ENCODE measurements at regions not wholly inside any gene's neighbourhood (a gene's known extent, or its start where the extent isn't known, plus 50 kb on each side); places are given as distances from the start of the nearest gene placed in this dataset.

GRCh38 chr22:47929646-47930185 lies 1167.3 kb downstream of the TBC1D22A start:
- no peak for DNase-seq (ENCODE audit: low spot score)

GRCh38 chr22:47929073-47929472 lies 1166.6 kb downstream of the TBC1D22A start:
- no peak for DNase-seq (ENCODE audit: low spot score)

- DNase-seq (ENCODE audit: low spot score), result no peak
Observed at GRCh38 chr22:47928631-47929030, 1166.2 kb downstream of the TBC1D22A start.

DNA sequence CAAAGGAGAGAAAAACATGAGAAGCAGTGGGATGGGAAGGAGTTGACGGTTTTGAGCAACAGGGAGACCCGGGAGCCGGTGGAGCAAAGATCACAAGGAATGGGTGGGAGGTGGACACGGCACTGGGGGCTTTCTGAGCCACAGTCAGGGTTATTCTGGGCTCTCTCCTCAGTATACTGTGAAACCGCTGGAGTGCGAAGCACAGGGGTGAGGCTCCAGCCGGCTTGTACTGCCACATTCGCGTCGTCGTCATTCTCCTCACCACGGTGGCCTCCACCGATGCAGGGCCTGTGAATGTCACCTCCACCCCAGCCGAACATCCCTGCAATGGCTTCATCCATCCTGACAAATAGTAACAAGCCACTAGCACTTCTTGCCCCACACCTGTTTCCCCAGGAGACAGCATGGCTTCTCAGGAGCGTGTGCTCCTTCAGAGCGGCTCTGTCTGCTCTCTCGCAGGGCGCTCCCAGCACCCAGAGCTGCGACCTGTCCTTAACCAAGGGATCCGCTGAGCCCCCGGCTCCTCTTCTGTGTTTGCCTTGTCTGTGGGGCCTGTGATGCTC lies 1165.3 kb downstream of the TBC1D22A start:
- DNase-seq (ENCODE audit: low spot score), result no peak

DNA sequence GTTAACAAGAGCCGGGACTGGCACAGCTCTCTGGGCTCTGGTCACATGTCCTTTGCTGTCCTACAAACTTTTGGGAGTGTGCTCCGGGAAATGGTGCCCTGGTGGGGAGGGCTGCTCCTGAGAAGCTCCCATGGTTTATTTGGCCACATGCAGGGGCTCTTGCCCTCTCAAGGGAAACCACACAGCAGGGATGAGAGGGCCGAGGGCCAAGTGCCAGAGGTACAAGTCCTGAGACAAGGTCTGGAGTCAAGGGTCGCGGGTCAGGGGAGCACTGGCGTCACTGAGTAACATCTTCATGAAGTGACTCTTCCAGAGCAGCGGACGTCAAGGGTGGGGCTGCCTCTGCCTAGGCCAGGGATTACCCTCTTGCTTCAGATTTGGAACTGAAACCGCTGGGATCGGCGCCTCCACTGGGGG lies 1160.6 kb downstream of the TBC1D22A start:
- DNase-seq (ENCODE audit: low spot score), result no peak

- no peak for DNase-seq (ENCODE audit: low spot score)
Observed at GRCh38 chr22:47921906-47922305, 1159.5 kb downstream of the TBC1D22A start.

DNA sequence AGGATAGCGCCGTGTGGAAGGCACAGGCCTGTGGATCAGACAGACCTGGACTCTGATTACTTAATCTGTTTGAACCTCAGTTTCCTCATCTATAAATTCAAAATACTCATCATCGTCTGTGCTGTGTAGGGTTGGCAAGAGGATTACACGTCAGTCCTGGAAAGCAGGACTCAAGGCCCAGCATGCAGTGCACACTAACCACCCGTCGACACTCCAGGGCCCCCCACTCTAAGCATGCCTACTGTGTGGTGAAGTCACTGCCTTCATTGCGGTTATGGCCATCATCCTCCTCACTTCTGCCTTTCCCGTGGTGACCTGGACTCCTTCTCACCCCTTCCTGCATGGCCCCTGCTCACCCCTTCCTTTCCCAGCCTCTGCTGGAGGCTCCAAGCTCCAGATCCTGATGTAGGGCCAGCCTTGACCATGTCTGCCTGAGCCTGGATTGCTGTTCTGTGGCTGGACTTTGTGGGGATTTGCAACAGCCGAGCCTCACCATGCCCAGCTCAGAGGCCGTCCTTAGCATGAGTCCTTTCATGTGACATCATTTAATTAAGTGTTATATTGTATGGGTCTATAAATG lies 1158.0 kb downstream of the TBC1D22A start:
- DNase-seq (ENCODE audit: low spot score), result no peak

DNA sequence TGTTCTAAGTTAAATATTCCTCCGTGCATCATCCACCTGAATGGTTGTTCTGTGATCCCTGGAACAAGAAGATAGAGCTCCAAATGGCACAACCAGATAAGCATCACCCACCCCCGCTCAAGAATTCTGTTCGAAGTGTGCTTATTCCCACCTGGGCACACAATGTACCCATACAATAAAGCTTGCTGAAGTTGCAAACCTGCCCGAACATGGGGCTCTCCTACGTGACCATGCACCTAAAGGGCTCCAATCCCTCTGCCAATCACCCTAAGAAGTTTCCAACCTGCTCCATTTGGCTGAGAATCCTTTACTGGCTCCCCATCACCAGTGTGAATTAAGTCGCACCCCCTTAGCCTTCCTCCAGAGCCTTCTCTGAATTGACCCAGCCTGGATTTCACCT lies 1157.4 kb downstream of the TBC1D22A start:
- DNase-seq (ENCODE audit: low spot score), result no peak

- DNase-seq (ENCODE audit: low spot score), result peak; percentile 4
Observed at GRCh38 chr22:47919001-47919441, 1156.6 kb downstream of the TBC1D22A start.

DNA sequence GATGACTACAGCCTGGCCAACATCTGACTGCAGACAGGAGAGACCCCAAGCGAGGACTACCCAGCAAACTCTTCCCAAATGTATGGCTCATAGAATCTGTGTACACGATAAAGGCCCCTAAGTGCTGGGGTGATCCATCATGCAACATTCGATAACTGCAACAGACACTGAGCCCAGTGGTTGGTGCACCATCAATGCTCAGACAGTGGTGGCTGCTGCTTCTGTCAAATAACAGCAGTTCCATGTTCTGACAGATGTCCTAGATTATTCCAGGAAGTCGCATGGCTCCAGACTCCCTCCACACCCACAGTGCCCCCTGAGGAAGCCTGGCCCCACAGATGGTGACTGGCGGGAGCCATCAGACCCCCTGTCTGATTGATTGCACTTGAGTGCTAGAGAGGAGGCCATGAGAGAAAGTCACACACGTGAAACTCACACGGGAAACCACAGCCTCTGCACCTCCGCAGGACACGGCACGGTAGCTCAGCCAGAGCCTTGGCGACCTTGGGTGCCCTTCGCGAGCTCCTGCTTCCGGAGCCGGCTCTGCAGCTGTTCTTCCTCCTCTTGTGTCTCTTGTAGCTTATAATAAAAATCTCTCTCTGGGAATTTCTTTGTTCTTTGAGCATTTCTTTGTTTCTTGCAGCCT lies 1155.9 kb downstream of the TBC1D22A start:
- no peak for DNase-seq (ENCODE audit: low spot score)

GRCh38 chr22:47914481-47915097 lies 1152.1 kb downstream of the TBC1D22A start:
- DNase-seq (ENCODE audit: low spot score), result no peak

DNA sequence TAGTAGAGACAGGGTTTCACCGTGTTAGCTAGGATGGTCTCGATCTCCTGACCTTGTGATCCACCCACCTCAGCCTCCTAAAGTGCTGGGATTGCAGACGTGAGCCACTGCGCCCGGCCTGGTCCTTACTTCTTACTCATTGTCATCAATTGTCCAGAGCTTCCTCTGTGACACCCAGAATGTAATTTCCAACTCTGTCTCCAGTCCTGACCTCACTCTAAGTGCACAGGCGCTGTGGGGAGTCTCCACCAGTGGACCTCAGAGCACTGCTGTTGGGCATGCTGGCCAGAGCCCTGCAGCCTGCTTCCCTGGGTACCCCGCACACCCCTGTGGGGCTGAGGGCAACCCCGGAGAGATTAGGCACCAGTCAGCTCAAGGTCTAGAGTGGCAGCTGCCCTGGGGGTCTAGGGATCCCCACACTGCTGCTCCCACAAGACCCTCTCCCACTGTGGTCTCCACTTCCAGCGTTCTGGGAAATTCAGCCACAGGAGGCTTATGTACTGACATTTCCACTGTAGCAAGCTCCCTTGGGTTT lies 1140.3 kb downstream of the TBC1D22A start:
- DNase-seq (ENCODE audit: low spot score), result no peak

- DNase-seq (ENCODE audit: low spot score), result no peak
Observed at GRCh38 chr22:47901911-47902310, 1139.5 kb downstream of the TBC1D22A start.

GRCh38 chr22:47899894-47900293 lies 1137.4 kb downstream of the TBC1D22A start:
- no peak for DNase-seq (ENCODE audit: low spot score)

GRCh38 chr22:47898946-47899345 lies 1136.5 kb downstream of the TBC1D22A start:
- no peak for DNase-seq (ENCODE audit: low spot score)

GRCh38 chr22:47891609-47892008 lies 1129.2 kb downstream of the TBC1D22A start:
- DNase-seq (ENCODE audit: low spot score), result no peak

DNA sequence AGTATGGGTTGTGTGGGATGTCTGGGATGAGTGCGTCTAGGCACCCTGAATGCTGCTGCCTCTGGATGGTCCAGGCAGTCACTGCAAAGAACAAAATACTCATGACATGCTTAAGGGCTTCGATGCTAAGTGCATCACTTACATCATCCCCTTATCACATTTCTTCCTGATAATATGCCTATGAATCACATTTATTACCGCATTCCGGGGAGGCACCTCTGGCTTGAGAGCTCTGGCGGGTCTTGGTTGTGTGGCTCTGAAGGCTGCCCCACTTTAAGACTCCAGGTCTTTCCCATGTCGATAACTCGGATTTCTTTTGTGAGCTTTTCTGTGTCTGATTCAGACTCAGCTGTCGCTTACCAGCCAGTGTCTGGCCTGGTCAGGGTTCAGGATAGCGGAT lies 1126.4 kb downstream of the TBC1D22A start:
- DNase-seq (ENCODE audit: low spot score), result no peak

DNA sequence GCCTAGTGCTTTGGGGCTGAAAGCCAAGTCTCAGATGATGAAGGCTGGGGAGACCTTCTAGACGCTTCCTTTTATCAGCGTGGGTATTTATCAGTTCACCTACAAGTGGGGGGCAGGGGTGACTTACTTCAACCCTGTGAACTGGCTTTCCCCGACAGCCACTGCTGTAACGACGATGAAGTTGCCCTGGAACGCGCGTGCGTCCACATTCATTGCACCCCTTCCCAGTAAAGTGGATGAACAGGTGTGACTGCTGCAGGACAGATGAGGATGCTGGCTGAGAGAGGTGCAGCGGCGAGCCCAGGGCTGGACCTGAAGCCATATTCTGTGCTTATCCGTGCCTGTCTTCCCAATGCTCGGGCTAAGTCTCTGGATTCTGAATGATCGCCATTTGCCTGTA lies 1122.3 kb downstream of the TBC1D22A start:
- no peak for DNase-seq (ENCODE audit: low spot score)

DNA sequence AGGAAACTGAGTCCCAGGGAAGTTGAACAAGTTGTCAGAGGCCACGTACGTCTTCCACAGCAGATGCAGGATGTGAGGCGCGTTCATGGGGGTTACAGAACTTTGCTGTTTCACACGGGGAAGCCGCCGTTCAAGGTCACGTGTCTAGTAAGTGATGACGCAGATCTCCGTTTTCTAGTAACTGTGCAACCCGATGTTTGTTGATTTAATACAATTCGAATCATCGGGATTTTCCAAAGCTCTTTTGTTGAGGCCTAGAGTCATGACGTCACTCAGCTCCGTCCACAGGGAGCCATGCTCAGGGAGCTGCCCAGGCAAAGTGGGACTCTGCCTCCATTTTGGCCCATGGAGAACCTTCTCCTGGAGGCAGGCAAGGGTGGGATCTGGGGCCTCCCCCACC lies 1121.8 kb downstream of the TBC1D22A start:
- DNase-seq (ENCODE audit: low spot score), result no peak

DNA sequence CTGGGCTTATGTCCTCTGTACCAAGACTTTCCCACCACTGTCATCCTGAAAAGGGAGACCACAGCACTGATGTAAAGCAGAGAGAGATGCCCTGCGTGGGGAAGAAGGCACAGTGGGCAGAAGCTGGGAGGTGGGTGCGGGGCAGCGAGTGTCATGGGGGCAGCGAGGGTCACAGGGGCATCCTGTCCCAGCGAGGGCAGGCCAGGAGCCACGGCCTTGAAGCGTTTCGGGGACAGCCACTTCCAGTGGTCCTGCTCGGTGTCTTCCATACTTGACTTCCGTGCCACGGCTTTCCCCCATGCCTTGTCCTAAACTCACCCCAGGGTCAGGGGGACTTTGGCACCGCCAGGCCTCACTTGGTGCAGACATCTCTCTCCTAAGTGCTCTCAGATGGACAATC lies 1121.3 kb downstream of the TBC1D22A start:
- DNase-seq (ENCODE audit: low spot score), result no peak

DNA sequence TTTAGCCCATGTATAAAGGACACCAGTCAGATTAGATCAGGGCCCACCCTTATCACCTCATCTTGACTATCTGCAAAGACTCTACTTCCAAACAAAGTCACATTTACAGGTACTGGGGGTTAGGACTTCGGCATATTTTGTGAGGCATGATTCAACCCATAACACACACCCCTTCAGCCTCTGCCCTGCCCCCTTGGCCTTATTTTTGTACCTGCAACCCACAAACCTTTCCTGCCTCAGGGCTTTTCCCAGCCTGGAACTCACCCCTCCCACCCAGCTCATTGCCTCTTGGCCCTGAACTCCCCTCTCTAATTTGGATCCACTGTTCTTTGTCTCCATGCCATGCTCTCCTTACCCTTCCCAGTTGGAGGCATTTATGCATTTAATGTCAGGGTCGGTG lies 1116.9 kb downstream of the TBC1D22A start:
- DNase-seq (ENCODE audit: low spot score), result no peak

DNA sequence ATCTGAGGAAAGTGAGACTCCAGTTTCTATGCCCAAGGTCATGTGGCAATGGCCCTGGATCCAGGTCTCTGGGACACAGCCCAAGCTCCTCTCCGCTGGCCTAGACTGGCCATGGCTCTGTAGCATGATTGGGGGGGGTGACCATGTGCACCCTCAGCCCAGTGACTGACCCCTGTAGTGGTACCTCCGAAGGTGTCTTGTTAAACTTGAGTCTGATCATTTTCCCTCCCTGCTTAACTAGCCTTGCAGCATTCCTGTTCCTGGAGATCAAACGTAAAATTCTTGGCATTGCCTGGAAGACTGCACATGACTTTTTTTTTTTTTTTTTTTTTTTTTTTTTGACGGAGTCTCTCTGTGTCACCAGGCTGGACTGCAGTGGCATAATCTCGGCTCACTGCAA lies 1116.0 kb downstream of the TBC1D22A start:
- DNase-seq (ENCODE audit: low spot score), result no peak

All from putamen (tissue), 1 donor.